Neural cell (in vitro differentiated cells): ENCODE measurements at regions not wholly inside any gene's neighbourhood (a gene's known extent, or its start where the extent isn't known, plus 50 kb on each side); places are given as distances from the start of the nearest gene placed in this dataset.

Experiments
- H2AFZ ChIP-seq: fragments of 200-600, 300-800 bp; sonication (generic), shearing (Covaris generic); 2 replicates; pipeline ENCODE4 v1.6.0; 2014; ENCODE audit warnings: low read depth, mild to moderate bottlenecking, antibody characterized with exemption, low read length, moderate library complexity
- H3F3A ChIP-seq: fragments of 200-600 bp; shearing (Covaris generic); 2 replicates; pipeline ENCODE4 v1.6.1; 2016; ENCODE audit warnings: mild to moderate bottlenecking, moderate library complexity, mixed read lengths, antibody characterized with exemption, low read length; ENCODE audit not compliant: insufficient read depth, poor library complexity, severe bottlenecking
- H3K27ac ChIP-seq: fragments of 200-600, 300-800 bp; sonication (generic), shearing (Covaris generic); 2 replicates; pipeline ENCODE4 v1.5.1; 2014; ENCODE audit warnings: mild to moderate bottlenecking, low read length, moderate library complexity
- H3K27me3 ChIP-seq: fragments of 300-800, 200-600 bp; sonication (generic), shearing (Covaris generic); 2 replicates; pipeline ENCODE4 v1.6.0; 2014; ENCODE audit warnings: mild to moderate bottlenecking, low read depth, low read length, moderate library complexity; ENCODE audit not compliant: insufficient read depth
- H3K36me3 ChIP-seq: fragments of 300-800, 200-600 bp; sonication (generic), shearing (Covaris generic); 2 replicates; pipeline ENCODE4 v1.5.1; 2014; ENCODE audit warnings: mild to moderate bottlenecking, antibody characterized with exemption, low read length, moderate library complexity; ENCODE audit not compliant: insufficient read depth
- H3K4me2 ChIP-seq: fragments of 300-800, 200-600 bp; sonication (generic), shearing (Covaris generic); 2 replicates; pipeline ENCODE4 v1.6.0; 2014; ENCODE audit warnings: mild to moderate bottlenecking, low read length
- H3K4me3 ChIP-seq: fragments of 300-800, 200-600 bp; sonication (generic), shearing (Covaris generic); 2 replicates; pipeline ENCODE4 v1.5.1; 2014; ENCODE audit warnings: mild to moderate bottlenecking, low read length, moderate library complexity
- H3K79me2 ChIP-seq: fragments of 200-600 bp; shearing (Covaris generic); replicated peaks from 2 replicates; pipeline ENCODE4 v1.6.0; 2014; ENCODE audit warnings: mild to moderate bottlenecking, low read length, moderate library complexity; ENCODE audit not compliant: insufficient read depth
- H3K9ac ChIP-seq: fragments of 300-800, 200-600 bp; sonication (generic), shearing (Covaris generic); 2 replicates; pipeline ENCODE4 v1.6.1; 2016; ENCODE audit warnings: mild to moderate bottlenecking, low read length, mixed read lengths
- H3K9me2 ChIP-seq: fragments of 200-600 bp; shearing (Covaris generic); 2 replicates; pipeline ENCODE4 v1.6.1; 2016; ENCODE audit warnings: mild to moderate bottlenecking, low read length, mixed read lengths; ENCODE audit not compliant: insufficient read depth
- H3K9me3 ChIP-seq: fragments of 200-600, 300-800 bp; sonication (generic), shearing (Covaris generic); 2 replicates; pipeline ENCODE4 v1.6.1; 2016; ENCODE audit warnings: mild to moderate bottlenecking, mixed run types, low read length, moderate library complexity, mixed read lengths
- H4K20me1 ChIP-seq: fragments of 200-600 bp; shearing (Covaris generic); 2 replicates; pipeline ENCODE4 v1.6.1; 2016; ENCODE audit warnings: mild to moderate bottlenecking, mixed run types; ENCODE audit not compliant: insufficient read depth
- CTCF ChIP-seq: fragments of 450-650 bp; IDR thresholded peaks from 2 replicates; pipeline ENCODE4 v1.5.1; 2014; ENCODE audit warnings: antibody characterized with exemption, mild to moderate bottlenecking, moderate library complexity; ENCODE audit not compliant: poor library complexity, severe bottlenecking
- EP300 ChIP-seq: fragments of 450-650 bp; conservative IDR thresholded peaks from 2 replicates; pipeline ENCODE4 v1.6.1; 2014; ENCODE audit warnings: antibody characterized with exemption, mild to moderate bottlenecking, moderate library complexity; ENCODE audit not compliant: poor library complexity, severe bottlenecking
- EZH2 ChIP-seq: fragments of 200-600, 300-800 bp; shearing (Covaris generic), sonication (generic); IDR thresholded peaks from 2 replicates; pipeline ENCODE4 v1.6.1; 2014; ENCODE audit warnings: antibody characterized with exemption, low read length, borderline replicate concordance, mild to moderate bottlenecking; ENCODE audit not compliant: insufficient read depth, poor library complexity, severe bottlenecking
- MXI1 ChIP-seq: fragments of 450-650 bp; conservative IDR thresholded peaks from 2 replicates; pipeline ENCODE4 v1.6.1; 2014; ENCODE audit warnings: antibody characterized with exemption, mild to moderate bottlenecking; ENCODE audit not compliant: poor library complexity, severe bottlenecking
- POLR2AphosphoS5 ChIP-seq: IDR thresholded peaks from 2 replicates; pipeline ENCODE4 v1.6.1; 2012
- RAD21 ChIP-seq: fragments of 450-650 bp; conservative IDR thresholded peaks from 2 replicates; pipeline ENCODE4 v1.6.1; 2014; ENCODE audit warnings: antibody characterized with exemption, mild to moderate bottlenecking, moderate library complexity
- REST ChIP-seq: IDR thresholded peaks from 2 replicates; pipeline ENCODE4 v1.6.1; 2012; ENCODE audit warnings: borderline replicate concordance
- SMC3 ChIP-seq: fragments of 450-650 bp; conservative IDR thresholded peaks from 2 replicates; pipeline ENCODE4 v1.6.1; 2014; ENCODE audit warnings: antibody characterized with exemption, mild to moderate bottlenecking, moderate library complexity; ENCODE audit not compliant: poor library complexity
- TAF1 ChIP-seq: IDR thresholded peaks from 2 replicates; pipeline ENCODE4 v1.6.1; 2012; ENCODE audit warnings: low read depth

GRCh38 chr11:97356144-97356543, 966.3 kb downstream of the JRKL start:
- TF ChIP-seq MXI1 (no peak), POLR2AphosphoS5 (no peak), EZH2 (no peak), SMC3 (no peak), CTCF (no peak), RAD21 (no peak), REST (no peak), EP300 (no peak), TAF1 (no peak)
- no peak overlapping the region for H2AFZ ChIP-seq
- no peak overlapping the region for H3K9ac ChIP-seq
- no peaks in the 10 kb centered on the region for H3F3A ChIP-seq
- H3K27ac ChIP-seq, result no peak overlapping the region
- H3K36me3 ChIP-seq, result no peaks in the 10 kb centered on the region
- H3K9me2 ChIP-seq, result no peaks in the 10 kb centered on the region
- H3K4me3 ChIP-seq, result no peak overlapping the region
- H4K20me1 ChIP-seq, result no peaks in the 10 kb centered on the region
- no peaks in the 10 kb centered on the region for H3K79me2 ChIP-seq
- H3K27me3 ChIP-seq, result no peaks in the 10 kb centered on the region
- H3K4me2 ChIP-seq, result no peak overlapping the region
- H3K9me3 ChIP-seq, result no peaks in the 10 kb centered on the region

- Histone ChIP-seq H3K9me2 (no peaks in the 10 kb centered on the region), H2AFZ (no peak overlapping the region), H3K79me2 (no peaks in the 10 kb centered on the region), H4K20me1 (no peaks in the 10 kb centered on the region), H3K27ac (no peak overlapping the region), H3F3A (no peaks in the 10 kb centered on the region), H3K9me3 (no peaks in the 10 kb centered on the region), H3K4me2 (no peak overlapping the region), H3K4me3 (no peak overlapping the region), H3K9ac (no peak overlapping the region), H3K27me3 (no peaks in the 10 kb centered on the region), H3K36me3 (no peaks in the 10 kb centered on the region)
- no peak for TF ChIP-seq MXI1
Observed at GRCh38 chr11:97359016-97359415, 969.2 kb downstream of the JRKL start.

GRCh38 chr11:97361812-97362378, 972.1 kb downstream of the JRKL start:
- Histone ChIP-seq H3K36me3 (no peaks in the 10 kb centered on the region), H3K9me3 (peaks cover 12% of the 10 kb centered on the region), H3K9ac (no peak overlapping the region), H3K27me3 (no peaks in the 10 kb centered on the region), H3K4me2 (no peak overlapping the region), H3F3A (no peaks in the 10 kb centered on the region), H3K79me2 (no peaks in the 10 kb centered on the region), H3K9me2 (no peaks in the 10 kb centered on the region), H4K20me1 (no peaks in the 10 kb centered on the region), H3K27ac (no peak overlapping the region), H3K4me3 (no peak overlapping the region), H2AFZ (no peak overlapping the region)
- TF ChIP-seq SMC3, result no peak
- no peak for TF ChIP-seq EZH2
- TF ChIP-seq EP300, result no peak
- TF ChIP-seq MXI1, result no peak
